Tibial nerve (tissue), 4 donors: ENCODE measurements at regions not wholly inside any gene's neighbourhood (a gene's known extent, or its start where the extent isn't known, plus 50 kb on each side); places are given as distances from the start of the nearest gene placed in this dataset.

Experiments used
- EP300 ChIP-seq, 2 donors: sonication (generic); formaldehyde crosslinking; IDR thresholded peaks; one replicate each; pipeline ENCODE4 v1.6.1; 2017; ENCODE audit warnings: antibody characterized with exemption in 2 of 2, mild to moderate bottlenecking in 1 of 2
- POLR2A ChIP-seq, 2 donors: fragments of 450-650 bp; IDR thresholded peaks; one replicate each; pipeline ENCODE4 v1.6.1; 2017; ENCODE audit warnings: antibody characterized with exemption in 2 of 2, mild to moderate bottlenecking in 2 of 2, moderate library complexity in 2 of 2
- TF ChIP-seq, protein P1 (sequence below), 5 experiments: fragments of 200-600 bp in 3 of 5; fragments of 450-650 bp in 2 of 5; sonication (generic) in 3 of 5; IDR thresholded peaks; one replicate each; pipeline ENCODE4 v1.5.1; 2016 to 2019; ENCODE audit warnings: antibody characterized with exemption in 5 of 5, mild to moderate bottlenecking in 3 of 5, moderate library complexity in 2 of 5

DNA sequence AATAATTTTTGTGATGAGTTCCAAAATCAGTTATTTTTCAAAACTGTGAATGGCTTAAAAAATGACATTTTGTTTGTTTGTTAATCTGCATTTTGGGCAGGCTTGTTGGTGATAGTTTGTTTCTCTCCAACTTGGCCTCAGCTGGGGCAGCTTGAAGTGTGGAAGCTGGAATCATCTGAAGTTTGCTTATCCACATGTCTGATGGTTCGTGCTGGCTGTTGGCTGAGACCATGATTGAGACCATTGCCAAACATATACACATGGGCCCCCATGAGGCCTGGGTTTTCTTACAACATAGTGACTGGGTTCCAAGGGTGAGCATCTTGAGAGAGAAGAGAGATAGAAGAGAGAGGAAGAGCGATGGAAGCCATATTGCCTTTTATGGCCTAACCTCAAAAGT, 201.2 kb downstream of the NDFIP2 start:
- TF ChIP-seq, protein P1, sequence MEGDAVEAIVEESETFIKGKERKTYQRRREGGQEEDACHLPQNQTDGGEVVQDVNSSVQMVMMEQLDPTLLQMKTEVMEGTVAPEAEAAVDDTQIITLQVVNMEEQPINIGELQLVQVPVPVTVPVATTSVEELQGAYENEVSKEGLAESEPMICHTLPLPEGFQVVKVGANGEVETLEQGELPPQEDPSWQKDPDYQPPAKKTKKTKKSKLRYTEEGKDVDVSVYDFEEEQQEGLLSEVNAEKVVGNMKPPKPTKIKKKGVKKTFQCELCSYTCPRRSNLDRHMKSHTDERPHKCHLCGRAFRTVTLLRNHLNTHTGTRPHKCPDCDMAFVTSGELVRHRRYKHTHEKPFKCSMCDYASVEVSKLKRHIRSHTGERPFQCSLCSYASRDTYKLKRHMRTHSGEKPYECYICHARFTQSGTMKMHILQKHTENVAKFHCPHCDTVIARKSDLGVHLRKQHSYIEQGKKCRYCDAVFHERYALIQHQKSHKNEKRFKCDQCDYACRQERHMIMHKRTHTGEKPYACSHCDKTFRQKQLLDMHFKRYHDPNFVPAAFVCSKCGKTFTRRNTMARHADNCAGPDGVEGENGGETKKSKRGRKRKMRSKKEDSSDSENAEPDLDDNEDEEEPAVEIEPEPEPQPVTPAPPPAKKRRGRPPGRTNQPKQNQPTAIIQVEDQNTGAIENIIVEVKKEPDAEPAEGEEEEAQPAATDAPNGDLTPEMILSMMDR (IDR thresholded peaks at IDR 0.05): no peak
- TF ChIP-seq EP300 (IDR thresholded peaks at IDR 0.05) (no peak), POLR2A (IDR thresholded peaks at IDR 0.05) (no peak)
